KBM-7 (cell line): ENCODE measurements at regions not wholly inside any gene's neighbourhood (a gene's known extent, or its start where the extent isn't known, plus 50 kb on each side); places are given as distances from the start of the nearest gene placed in this dataset.
A peak's percentile ranks its signal among the peaks of the same experiment; 100 is the strongest.

Experiments
- DNase-seq: peaks from one replicate; pipeline ENCODE4 v3.0.0-alpha.2; 2015
- in situ Hi-C: fragments of 300-500 bp; cut with MboI; formaldehyde crosslinking; loops from 2 replicates; pipeline ENCODE4 v1.14.3; 2020; ENCODE audit warnings: low sequenced_read_pairs, low pct_unique_long_range_greater_than_20kb, mixed read lengths

DNA sequence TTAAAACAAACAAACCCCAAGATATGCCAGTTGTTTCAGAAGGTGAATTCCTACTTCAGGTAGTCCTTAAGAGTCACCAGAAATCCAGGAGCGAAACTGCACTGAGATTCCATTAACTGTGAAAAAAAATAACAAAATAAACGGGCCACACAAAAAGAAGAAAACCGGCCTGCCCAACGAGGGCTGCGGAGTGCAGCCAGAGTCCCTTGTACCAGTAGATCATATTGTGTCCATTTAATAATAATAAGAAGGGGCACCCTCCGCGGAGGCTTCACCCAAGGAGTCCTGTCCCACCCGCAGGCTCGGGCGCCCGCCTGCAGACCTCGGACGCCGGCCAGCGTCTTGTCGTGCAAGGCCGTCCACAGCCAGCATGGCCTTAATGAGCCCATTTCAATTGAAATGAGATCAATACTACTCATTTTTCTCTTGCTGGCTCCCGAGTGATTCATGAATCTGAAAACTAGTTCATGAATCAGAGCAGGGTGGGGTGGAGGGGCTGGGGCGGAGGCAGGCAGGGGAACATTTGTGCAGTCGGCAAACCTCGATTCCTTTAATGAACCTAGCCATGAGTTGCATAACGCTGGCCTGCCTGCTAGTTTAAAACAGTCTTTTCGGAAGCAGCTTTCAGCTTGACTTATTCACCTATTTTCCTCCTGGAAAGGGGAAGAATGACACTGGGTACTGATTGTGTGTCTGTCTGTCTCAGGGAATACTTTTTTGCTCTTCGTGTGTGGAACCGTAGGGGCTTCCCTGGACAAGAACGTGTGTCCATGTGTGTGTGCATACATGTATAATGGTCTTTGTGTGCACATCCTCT is 113.1 kb upstream of the IRF2BP2 start:
- in situ Hi-C loops: loop anchor here (10.0 kb wide), 1 partner anchor 108 kb away; the partner anchor contains the start of gene IRF2BP2
- DNase-seq: no peak

DNA sequence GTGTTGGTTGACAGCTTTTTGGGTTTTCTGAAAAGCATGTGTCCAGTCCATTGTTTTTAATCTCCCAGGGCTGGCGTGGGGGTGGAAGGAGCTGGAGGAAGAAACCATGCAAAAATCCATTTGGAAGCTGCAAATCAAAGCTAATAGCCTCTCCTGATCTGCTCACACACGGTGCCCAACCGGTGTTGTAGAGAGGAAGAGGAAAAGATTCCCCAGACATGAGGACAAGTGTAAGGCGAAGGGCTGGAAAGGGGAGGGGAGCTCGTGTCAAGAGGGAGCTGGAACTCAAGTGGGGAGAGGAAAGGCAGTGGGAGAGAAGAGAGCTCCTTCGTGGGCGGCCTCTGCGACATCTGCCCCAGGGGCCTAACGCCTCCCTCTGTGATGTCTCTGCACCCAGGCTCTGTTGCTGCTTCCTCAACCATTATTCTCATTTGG is 112.3 kb upstream of the IRF2BP2 start:
- no peak for DNase-seq
- in situ Hi-C loops: loop anchor here (10.0 kb wide), 1 partner anchor 107 kb away; the partner anchor contains the start of gene IRF2BP2

DNA sequence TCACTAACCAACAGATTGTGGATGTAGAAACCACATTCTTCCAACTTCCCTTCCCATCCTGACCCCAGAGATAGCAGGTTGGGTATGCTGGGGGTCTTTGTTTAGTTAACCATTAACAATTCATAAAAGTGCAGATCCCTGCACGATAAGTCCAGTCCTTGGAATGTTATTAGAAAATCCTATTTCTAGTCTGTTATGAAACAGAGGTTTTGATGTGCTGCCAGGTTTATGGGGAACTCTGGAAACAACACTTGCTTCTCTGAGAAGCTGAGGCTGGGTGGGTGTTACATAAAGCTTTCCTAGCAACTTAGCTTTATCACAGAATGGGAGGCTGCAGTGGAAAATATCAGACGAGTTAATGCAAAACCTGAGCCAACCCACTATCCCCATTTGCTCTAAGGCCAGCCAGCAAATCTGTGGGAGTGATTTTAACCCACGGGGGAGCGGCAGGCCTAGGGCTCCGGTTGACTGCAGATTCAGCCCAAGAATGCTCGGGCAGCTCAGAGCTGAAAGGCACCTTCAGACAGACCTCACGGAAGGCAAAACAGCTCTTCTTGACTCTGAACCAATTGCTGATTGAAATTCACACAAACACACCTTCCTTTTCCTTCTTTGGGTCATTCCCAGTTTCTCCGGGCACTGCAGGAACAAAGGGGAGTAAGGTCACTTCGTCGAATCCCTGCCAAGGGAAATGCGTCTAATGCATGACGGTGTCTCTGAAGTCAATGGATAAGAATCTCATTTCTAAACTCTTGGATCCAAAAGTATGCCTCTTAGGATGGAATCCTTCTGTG is 111.7 kb upstream of the IRF2BP2 start:
- in situ Hi-C loops: loop anchor here (10.0 kb wide), 1 partner anchor 107 kb away; the partner anchor contains the start of gene IRF2BP2
- DNase-seq: peak; percentile 49

DNA sequence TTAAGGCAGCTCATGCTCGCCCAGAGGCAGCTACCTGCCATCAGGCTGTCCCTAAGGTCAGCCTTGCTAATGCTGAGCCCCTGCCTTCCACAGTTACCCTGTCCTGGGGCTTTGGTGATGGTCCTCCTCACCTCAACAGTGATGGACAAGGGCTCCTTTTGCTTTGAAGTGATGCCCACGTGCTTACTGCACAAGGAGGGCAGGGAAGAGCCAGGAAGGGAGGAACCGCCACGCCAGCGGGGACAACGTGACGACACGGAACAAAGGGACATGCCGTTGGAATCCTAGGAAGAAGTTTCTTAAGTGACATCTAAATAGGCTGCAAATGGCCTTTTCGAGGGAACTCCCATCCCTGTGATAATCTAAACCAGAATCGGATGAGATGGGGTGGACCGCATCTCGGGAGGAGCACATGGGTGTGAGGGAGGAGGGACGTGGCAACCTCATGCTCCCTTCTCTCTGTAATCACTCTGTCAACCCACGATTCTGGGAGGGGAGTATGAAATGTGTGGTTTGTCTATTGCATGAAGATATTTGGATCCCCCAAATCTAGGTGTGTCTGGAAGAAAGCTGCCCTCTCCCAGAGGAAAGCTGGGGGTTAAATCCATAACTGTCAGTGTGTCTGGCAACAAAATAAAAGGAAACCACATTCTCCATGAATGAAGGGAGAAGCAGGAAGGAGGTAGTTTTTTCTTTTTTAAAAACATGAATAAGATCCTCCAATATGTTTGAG is 110.9 kb upstream of the IRF2BP2 start:
- DNase-seq: no peak
- in situ Hi-C loops: loop anchor here (10.0 kb wide), 1 partner anchor 106 kb away; the partner anchor contains the start of gene IRF2BP2

DNA sequence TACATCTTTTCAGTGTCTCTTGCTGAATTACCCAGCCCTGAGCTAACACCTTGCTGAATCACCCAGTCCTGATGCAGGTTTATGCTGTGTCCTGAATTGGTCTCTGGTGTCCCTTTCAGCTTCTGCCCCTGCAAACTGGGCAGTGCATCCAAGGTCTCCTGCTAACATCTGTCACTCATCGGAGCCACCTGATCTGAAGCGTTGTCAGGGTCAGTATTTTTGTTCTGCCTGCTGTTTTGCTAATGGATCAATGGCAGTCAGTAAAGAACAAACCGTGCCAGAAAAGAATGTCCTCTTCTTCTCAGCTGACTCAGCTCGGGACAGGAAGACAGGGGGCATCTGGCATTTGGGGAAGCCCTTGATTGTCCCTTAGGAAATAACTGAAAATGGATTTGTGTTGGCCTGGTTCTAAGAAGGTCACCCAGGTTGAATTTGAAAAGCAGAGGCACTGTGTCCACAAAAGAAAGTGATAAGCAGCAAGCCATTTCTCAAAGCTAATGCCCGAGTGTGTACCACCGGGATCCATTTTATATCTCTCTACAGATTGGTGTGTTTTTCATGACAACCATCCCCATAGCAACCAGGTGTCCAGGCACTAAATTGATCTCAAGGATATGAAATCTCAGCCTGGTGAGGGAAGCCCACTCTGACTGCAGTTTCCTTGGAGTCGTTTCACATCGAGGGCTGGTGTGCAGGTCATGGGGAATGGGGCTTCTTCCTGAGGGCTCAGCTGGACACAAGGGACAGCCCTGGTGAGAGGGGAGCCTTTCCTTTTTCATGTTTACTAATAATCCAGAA is 109.7 kb upstream of the IRF2BP2 start:
- in situ Hi-C loops: loop anchor here (10.0 kb wide), 1 partner anchor 105 kb away; the partner anchor contains the start of gene IRF2BP2
- DNase-seq: no peak

DNA sequence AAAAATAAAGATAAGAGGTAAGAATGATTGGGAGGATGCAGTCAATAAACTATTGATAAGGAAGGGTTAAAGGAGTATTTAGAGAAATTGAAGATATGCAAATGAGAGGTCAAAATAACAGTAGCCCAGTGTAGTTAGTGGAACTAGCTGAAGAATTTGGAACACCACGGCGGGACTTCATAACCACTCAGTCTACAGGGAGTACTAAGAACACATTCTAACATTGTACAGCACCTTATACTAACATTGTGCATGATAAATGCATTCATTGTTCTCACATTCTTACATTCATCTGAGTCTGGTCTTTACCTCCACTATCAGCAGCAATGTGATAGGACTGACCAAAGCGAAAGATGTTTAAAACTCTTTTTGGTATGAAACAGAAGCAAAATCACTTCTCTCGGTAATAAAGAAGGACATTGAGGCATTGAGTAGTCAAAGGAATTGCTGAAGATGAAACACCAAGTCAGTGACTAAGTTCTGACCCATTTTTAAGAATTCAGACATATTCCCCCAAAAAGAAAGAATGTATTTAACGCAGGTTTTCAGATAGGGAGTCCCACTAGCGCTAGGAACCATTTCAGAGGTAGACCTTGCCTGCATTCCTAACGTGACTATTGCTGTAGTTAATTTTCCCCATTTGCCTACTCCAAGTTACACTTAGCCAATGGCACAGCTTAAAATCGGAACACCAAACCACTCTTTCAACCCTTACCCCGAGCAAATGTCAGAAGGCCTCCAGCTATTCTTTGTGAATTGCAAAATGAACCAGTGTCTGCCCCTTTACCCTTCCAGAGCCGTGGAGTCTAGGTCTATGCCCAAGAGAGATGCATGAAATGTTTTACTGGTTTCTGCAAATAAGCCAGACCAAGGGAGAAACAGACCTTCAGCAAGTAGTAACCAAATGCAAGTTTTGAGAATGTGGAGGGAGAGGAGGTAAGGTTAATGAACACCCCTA is 108.8 kb upstream of the IRF2BP2 start:
- in situ Hi-C loops: no loop called here
- no peak for DNase-seq

DNA sequence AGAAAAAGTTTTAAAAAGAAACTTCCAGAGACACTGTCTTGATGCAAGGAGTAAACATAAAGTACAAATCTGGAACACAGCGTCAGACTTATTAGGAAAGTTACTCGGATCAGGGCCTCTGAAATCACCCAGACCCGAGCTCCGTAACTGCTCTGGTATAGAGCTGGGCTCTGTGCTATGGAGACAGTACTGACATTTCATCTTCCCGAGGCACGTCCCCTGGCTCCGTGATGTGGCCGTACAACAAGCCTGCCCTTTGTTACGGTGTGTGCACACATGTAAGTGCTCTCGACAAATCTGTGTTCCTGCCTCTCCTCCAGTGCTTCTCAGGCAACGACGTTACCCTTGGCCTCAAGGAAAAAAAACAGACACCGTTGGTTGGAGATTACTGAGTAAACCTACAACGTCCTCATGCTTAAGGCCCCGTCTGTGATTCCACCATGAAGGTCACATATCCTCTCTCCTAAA is 107.0 kb upstream of the IRF2BP2 start:
- in situ Hi-C loops: no loop called here
- DNase-seq: no peak

DNA sequence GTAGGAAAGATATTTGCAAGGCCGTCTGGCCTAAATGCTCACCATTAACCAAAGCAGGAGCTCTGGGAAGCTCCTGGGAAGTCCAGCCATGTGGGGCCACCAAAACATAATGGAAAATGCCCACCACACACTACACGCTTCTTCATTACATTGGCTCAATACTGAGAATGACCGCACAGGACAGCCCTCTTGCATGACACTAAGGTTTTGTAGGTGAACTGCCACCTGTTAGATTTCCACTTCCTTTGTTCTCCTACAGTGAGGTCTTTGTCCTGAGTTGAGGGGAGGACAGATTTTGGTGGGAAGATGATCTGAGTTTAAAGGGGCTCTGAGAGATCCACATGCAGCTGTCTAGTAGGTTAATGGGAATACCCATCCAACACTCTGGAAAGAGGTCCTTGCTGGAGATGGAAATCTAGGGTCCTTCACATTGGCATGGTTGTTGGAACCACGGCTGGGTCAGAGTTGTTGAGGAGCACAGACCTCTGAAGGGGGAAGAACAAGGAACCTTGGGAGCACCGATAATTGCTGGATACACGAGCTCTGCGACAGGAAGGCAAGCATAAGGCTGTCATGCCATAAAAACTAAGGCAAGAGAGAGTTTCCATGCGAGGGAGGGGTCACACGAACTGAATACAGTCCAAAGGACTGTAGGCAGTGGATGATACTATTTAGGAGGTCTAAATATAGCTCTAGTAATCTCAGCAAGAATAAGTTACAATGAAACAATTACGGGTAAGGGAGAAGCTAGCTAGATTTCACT is 105.5 kb upstream of the IRF2BP2 start:
- in situ Hi-C loops: no loop called here
- no peak for DNase-seq

DNA sequence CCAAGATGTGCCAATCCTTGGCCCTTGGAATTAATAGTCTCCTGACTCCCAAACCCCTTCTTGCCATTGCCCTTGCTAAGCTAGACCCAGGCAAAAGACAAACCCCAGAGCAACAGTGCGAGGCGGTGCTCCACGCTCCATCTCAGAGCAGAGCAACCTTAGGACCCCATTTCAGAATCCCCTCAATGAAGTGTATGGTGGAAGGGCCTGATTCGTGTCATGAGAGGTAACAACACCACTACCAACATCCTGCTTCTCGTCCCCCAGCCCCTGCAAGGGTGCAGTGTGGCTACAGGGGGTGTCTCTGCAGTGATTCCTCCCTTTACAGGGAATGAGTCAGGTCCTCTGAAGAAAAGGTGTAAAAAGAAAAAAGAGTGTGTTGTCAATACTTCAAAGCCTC is 103.9 kb upstream of the IRF2BP2 start:
- DNase-seq: no peak
- in situ Hi-C loops: no loop called here

DNA sequence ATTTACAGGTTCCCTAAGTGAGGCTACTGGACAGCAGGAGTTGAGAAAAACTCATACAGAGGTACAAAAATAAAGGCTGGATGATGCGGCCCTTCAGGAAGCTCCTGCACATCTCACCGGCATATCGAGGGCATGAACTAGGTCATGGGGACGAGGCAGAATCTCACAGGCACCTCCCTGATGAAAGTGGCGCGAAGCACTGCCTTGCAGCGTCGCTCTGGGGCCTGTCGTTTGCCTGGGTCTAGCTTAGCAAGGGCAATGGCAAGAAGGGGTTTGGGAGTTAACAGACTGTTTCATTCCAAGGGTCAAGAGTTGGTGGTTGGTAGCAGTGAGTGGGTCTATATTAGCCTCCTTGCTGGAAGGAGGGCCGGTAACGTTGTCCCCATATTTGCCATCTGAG is 103.5 kb upstream of the IRF2BP2 start:
- in situ Hi-C loops: no loop called here
- DNase-seq: no peak

DNA sequence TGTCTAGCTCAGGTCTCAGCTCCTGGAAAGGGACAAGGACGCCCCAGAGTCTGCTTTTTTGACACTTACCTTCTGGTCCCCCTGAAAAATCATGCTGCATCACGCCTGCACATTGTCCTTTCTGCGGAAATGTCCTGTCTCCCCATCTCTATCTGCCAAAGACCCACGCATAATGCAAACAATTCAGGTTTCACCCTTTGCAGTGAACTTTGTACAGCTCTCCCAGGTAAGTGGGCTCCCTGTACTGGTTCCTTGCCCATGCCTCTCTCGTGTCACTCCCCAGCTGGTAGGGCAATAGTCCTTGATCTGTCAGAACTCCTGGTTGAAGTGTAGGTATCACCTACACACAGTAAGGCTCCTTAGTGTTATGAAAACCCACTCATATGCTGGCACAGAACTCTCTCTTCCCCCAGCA is 102.9 kb upstream of the IRF2BP2 start:
- DNase-seq: no peak
- in situ Hi-C loops: no loop called here

DNA sequence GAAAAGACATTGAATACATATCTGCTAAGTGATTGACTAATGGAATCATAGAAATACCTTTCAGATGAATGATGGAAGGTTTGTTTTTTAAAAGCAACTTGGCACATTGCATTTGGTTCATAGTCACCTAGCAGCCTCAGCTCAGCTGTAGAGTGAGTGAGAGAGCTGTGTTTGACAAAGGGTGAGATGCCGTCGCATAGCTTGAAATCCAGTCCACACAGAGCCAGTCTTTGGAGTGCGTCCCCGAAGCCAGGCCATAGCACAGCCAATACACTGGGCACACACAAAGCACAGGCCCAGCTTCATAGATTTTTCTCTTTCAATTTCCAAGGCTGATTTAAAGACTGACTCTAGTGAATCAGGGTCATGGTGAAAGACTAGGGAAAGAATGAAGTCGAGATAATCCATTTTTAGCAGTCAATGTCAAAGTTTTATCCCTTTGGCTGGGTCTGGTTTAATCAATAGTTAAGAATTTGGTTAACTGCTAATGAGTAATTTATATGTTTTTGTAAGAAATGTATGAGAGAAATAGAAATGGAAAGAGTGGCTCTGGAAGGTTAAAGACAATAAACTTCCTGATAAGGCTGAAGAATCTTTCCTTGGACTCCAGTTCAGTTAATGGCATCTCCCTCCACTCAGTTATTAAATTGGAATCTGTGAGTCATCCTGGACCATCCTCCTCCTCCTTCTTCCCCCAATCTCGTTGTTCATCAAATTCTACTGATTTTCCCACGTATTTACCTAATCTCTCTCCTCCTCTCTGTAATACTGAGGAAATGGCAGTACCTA is 101.2 kb upstream of the IRF2BP2 start:
- in situ Hi-C loops: no loop called here
- no peak for DNase-seq

DNA sequence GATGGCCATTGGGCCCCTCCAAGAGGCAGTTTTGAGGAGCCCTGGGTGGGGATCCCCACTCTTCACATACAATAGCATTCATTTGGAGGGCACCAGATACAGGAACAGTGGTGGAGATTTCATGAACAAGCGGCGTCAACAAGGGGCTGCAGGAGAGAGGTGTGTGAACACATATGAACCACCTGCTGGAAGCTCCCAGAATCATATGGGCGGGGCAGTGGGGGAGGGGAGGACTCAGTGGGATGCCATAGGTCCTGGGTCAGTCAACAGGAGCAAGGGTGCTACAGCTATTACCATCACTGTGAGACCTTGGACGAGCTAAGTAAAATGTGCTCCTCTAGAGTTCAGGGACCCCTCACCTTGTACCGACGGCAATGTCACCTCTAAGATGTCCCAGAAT is 100.4 kb upstream of the IRF2BP2 start:
- no peak for DNase-seq
- in situ Hi-C loops: no loop called here

DNA sequence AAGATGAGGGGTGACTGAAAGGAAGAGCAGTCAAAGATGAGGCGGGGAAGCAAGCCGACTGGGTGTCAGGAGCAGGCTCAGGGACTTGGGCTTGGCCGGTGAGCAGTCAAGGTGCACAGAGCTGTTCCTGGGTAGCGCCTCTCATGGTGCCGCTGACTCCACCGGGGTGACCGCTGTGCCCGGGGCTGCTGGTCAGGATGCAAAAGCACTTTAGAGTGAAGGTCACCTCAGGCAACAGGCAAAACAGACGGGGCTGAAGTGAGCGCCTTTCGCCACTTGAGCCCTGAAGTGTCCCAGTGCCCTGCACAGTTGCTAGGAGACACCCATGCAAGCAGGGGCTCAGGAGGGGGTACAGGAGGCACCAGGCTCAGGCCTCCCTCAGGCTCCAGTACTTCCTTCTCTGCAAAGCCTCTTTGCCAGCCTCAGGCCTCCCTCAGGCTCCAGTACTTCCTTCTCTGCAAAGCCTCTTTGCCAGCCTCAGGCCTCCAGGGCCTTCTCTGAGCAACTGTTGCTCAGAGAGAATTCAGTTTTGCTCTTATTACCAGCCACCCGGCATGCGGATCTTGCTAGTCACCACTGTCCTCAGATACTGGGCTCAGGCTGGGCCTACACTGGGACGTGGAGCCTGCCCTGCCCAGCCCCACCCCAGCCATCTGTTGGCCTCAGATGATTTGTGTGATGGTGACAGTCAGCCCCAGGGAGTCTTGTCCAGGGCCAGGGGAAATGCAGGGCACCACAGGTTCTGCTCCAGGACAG is 99.7 kb upstream of the IRF2BP2 start:
- no peak for DNase-seq
- in situ Hi-C loops: no loop called here

DNA sequence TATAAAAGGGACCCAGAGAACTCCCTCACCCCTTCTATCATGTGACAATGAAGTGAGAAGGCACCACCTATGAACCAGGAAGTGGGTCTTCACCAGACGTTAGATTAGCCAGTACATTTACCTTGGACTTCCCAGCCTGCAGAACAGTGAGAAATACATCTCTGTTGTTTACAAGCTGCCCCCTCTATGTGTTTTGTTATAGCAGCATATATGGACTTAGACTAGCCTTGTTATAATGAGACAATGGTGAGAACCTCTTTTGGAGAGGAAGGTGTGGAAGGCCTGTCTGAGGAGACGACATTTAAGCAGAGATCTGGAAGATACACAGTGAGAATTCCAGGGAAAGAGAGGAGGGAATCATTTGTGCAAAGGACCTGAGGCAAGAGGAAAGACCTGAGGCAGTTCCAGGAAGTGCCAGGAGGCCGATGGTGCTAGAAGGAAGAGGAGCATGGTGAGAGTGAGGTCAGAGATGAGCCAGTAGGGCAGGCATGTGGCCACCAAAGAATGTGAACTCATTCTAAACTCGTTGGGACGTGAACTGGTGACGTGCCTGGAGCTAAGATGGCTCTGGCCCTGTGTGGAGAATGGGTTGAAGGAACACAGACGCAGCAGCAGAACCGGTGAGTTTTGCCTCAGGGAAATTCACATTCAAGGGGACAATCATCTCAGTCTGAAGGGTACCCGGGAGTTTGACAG is 98.9 kb upstream of the IRF2BP2 start:
- no peak for DNase-seq
- in situ Hi-C loops: no loop called here
